Liver (tissue), 8 donors: ENCODE measurements at regions not wholly inside any gene's neighbourhood (a gene's known extent, or its start where the extent isn't known, plus 50 kb on each side); places are given as distances from the start of the nearest gene placed in this dataset.

Experiments
- DNase-seq: peaks from one replicate; pipeline ENCODE4 v3.0.0-alpha.2; 2017; ENCODE audit warnings: low spot score
- H3K27ac ChIP-seq, 2 donors: one replicate each; pipeline ENCODE4 v1.7.0; 2013; ENCODE audit warnings: inconsistent platforms in 2 of 2, low read length in 2 of 2, control low read depth in 1 of 2, low read depth in 1 of 2, mild to moderate bottlenecking in 1 of 2
- H3K27me3 ChIP-seq, 4 donors: one replicate each; pipeline versions ENCODE4 v1.6.1 to v1.7.0; 2013; ENCODE audit warnings: low read length in 3 of 4, inconsistent platforms in 1 of 4, mild to moderate bottlenecking in 1 of 4, moderate library complexity in 1 of 4; ENCODE audit not compliant: control insufficient read depth in 4 of 4, insufficient read depth in 4 of 4
- H3K36me3 ChIP-seq, 4 donors: one replicate each; pipeline versions ENCODE4 v1.6.1 to v1.7.0; 2013; ENCODE audit warnings: low read length in 3 of 4, mild to moderate bottlenecking in 3 of 4, low read depth in 1 of 4, moderate library complexity in 1 of 4; ENCODE audit not compliant: control insufficient read depth in 4 of 4, insufficient read depth in 3 of 4
- H3K4me1 ChIP-seq, 4 donors: one replicate each; pipeline versions ENCODE4 v1.6.1 to v1.7.0; 2013; ENCODE audit warnings: low read length in 3 of 4, mild to moderate bottlenecking in 3 of 4, moderate library complexity in 1 of 4; ENCODE audit not compliant: control insufficient read depth in 4 of 4, insufficient read depth in 4 of 4
- H3K4me3 ChIP-seq, 3 donors: one replicate each; pipeline versions ENCODE4 v1.6.1 to v1.7.0; 2013; ENCODE audit warnings: low read length in 3 of 3, control low read depth in 1 of 3, low read depth in 1 of 3, mild to moderate bottlenecking in 1 of 3
- H3K9ac ChIP-seq, 2 donors: one replicate each; pipeline ENCODE4 v1.7.0; 2013; ENCODE audit warnings: low read length in 2 of 2, mild to moderate bottlenecking in 2 of 2, moderate library complexity in 2 of 2, control low read depth in 1 of 2, low read depth in 1 of 2
- H3K9me3 ChIP-seq, 4 donors: one replicate each; pipeline versions ENCODE4 v1.6.1 to v1.7.0; 2013; ENCODE audit warnings: low read length in 3 of 4; ENCODE audit not compliant: control insufficient read depth in 4 of 4
- ATF3 ChIP-seq: IDR thresholded peaks from 2 replicates; pipeline ENCODE4 v1.6.1; 2016; ENCODE audit warnings: antibody characterized with exemption
- CTCF ChIP-seq: fragments of 150-350 bp; IDR thresholded peaks from 2 replicates; pipeline ENCODE4 v1.5.1; 2017; ENCODE audit warnings: improper control_type of control experiment, low read depth, low read length; ENCODE audit not compliant: missing input control
- EGR1 ChIP-seq, 2 donors: IDR thresholded peaks; 2 replicates each; pipeline ENCODE4 v1.6.1; 2016 to 2018; ENCODE audit warnings: antibody characterized with exemption in 2 of 2, low read depth in 2 of 2
- FOXA1 ChIP-seq: IDR thresholded peaks from 2 replicates; pipeline ENCODE4 v1.6.1; 2016; ENCODE audit warnings: antibody characterized with exemption
- FOXA2 ChIP-seq: IDR thresholded peaks from 2 replicates; pipeline ENCODE4 v1.6.1; 2016; ENCODE audit warnings: antibody characterized with exemption
- GABPA ChIP-seq, 2 donors: IDR thresholded peaks in 1 of 2; conservative IDR thresholded peaks in 1 of 2; 2 replicates each; pipeline ENCODE4 v1.6.1; 2016; ENCODE audit warnings: antibody characterized with exemption in 2 of 2, mild to moderate bottlenecking in 1 of 2, moderate library complexity in 1 of 2
- JUND ChIP-seq, 2 donors: IDR thresholded peaks; 2 replicates each; pipeline ENCODE4 v1.6.1; 2016; ENCODE audit warnings: antibody characterized with exemption in 2 of 2
- NR2F2 ChIP-seq: IDR thresholded peaks from 2 replicates; pipeline ENCODE4 v1.6.1; 2016; ENCODE audit warnings: antibody characterized with exemption
- RAD21 ChIP-seq, 2 donors: IDR thresholded peaks; 2 replicates each; pipeline ENCODE4 v1.6.1; 2016; ENCODE audit warnings: antibody characterized with exemption in 2 of 2, mild to moderate bottlenecking in 2 of 2
- RXRA ChIP-seq, 2 donors: IDR thresholded peaks; 2 replicates each; pipeline ENCODE4 v1.6.1; 2017 to 2018; ENCODE audit warnings: antibody characterized with exemption in 2 of 2, mild to moderate bottlenecking in 1 of 2
- SP1 ChIP-seq: IDR thresholded peaks from 2 replicates; pipeline ENCODE4 v1.6.1; 2018; ENCODE audit warnings: antibody characterized with exemption, mild to moderate bottlenecking
- TAF1 ChIP-seq: conservative IDR thresholded peaks from 2 replicates; pipeline ENCODE4 v1.6.1; 2016; ENCODE audit warnings: antibody characterized with exemption, mild to moderate bottlenecking
- YY1 ChIP-seq: IDR thresholded peaks from 2 replicates; pipeline ENCODE4 v1.6.1; 2016; ENCODE audit warnings: antibody characterized with exemption, mild to moderate bottlenecking
- ZBTB33 ChIP-seq: IDR thresholded peaks from 2 replicates; pipeline ENCODE4 v1.6.1; 2016; ENCODE audit warnings: antibody characterized with exemption
- WGBS: extraction: QIAGEN DNeasy Blood & Tissue Kit; methylation state at CpG from one replicate; pipeline ENCODE4 v1.1.7; 2013; 5-methylcytosine and 5-hydroxymethylcytosine counted together
- TF ChIP-seq, protein P1 (sequence below): IDR thresholded peaks from 2 replicates; pipeline ENCODE4 v1.6.1; 2016; ENCODE audit warnings: antibody characterized with exemption, mild to moderate bottlenecking
- donor health status: healthy.
- donor health status: healthy.
- donor health status: healthy.
- donor health status: healthy.
- donor health status: healthy.

- DNase-seq: no peak
- Histone ChIP-seq H3K27ac (no peak overlapping the region), H3K4me1 (no peaks in the 10 kb centered on the region), H3K36me3 (no peaks in the 10 kb centered on the region), H3K27me3 (no peaks in the 10 kb centered on the region), H3K9ac (no peak overlapping the region), H3K4me3 (no peak overlapping the region), H3K9me3 (no peaks in the 10 kb centered on the region)
- TF ChIP-seq JUND (IDR thresholded peaks at IDR 0.05) (no peak), CTCF (no peak), FOXA2 (no peak), RXRA (IDR thresholded peaks at IDR 0.05) (no peak), TAF1 (no peak), ATF3 (no peak), NR2F2 (no peak), YY1 (no peak)
- WGBS: 81% methylated on average over 1 of the region's 1 CpG
Observed at GRCh38 chr16:51716195-51716594, 565.1 kb upstream of the SALL1 start.

GRCh38 chr16:51713502-51713901 is 562.4 kb upstream of the SALL1 start:
- TF ChIP-seq SP1: no peak
- no peak for TF ChIP-seq TAF1
- no peak for TF ChIP-seq NR2F2
- TF ChIP-seq ZBTB33: no peak
- TF ChIP-seq GABPA (IDR thresholded peaks at IDR 0.05 in 1 of 2, conservative IDR thresholded peaks at IDR 0.05 in 1 of 2): no peak
- TF ChIP-seq FOXA2: no peak
- no peak for TF ChIP-seq RAD21 (IDR thresholded peaks at IDR 0.05)
- TF ChIP-seq JUND (IDR thresholded peaks at IDR 0.05): no peak
- TF ChIP-seq RXRA (IDR thresholded peaks at IDR 0.05): no peak
- no peak for TF ChIP-seq EGR1 (IDR thresholded peaks at IDR 0.05; ENCODE audit: low read depth in 2 of 2)
- WGBS: 94% methylated on average over 2 of the region's 2 CpGs
- no peak for DNase-seq
- Histone ChIP-seq H3K36me3 (no peaks in the 10 kb centered on the region), H3K27me3 (no peaks in the 10 kb centered on the region), H3K9ac (no peak overlapping the region), H3K27ac (no peak overlapping the region), H3K9me3 (no peaks in the 10 kb centered on the region), H3K4me3 (no peak overlapping the region), H3K4me1 (no peaks in the 10 kb centered on the region)

GRCh38 chr16:51710905-51711563 is 560.0 kb upstream of the SALL1 start:
- Histone ChIP-seq H3K9me3 (no peaks in the 10 kb centered on the region), H3K9ac (no peak overlapping the region), H3K4me3 (no peak overlapping the region), H3K36me3 (no peaks in the 10 kb centered on the region), H3K27me3 (no peaks in the 10 kb centered on the region), H3K27ac (no peak overlapping the region), H3K4me1 (no peaks in the 10 kb centered on the region)
- no peak for DNase-seq
- no peak for TF ChIP-seq NR2F2
- TF ChIP-seq, protein P1, sequence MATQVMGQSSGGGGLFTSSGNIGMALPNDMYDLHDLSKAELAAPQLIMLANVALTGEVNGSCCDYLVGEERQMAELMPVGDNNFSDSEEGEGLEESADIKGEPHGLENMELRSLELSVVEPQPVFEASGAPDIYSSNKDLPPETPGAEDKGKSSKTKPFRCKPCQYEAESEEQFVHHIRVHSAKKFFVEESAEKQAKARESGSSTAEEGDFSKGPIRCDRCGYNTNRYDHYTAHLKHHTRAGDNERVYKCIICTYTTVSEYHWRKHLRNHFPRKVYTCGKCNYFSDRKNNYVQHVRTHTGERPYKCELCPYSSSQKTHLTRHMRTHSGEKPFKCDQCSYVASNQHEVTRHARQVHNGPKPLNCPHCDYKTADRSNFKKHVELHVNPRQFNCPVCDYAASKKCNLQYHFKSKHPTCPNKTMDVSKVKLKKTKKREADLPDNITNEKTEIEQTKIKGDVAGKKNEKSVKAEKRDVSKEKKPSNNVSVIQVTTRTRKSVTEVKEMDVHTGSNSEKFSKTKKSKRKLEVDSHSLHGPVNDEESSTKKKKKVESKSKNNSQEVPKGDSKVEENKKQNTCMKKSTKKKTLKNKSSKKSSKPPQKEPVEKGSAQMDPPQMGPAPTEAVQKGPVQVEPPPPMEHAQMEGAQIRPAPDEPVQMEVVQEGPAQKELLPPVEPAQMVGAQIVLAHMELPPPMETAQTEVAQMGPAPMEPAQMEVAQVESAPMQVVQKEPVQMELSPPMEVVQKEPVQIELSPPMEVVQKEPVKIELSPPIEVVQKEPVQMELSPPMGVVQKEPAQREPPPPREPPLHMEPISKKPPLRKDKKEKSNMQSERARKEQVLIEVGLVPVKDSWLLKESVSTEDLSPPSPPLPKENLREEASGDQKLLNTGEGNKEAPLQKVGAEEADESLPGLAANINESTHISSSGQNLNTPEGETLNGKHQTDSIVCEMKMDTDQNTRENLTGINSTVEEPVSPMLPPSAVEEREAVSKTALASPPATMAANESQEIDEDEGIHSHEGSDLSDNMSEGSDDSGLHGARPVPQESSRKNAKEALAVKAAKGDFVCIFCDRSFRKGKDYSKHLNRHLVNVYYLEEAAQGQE: no peak
- no peak for TF ChIP-seq JUND (IDR thresholded peaks at IDR 0.05)
- TF ChIP-seq FOXA1: no peak
- no peak for TF ChIP-seq CTCF
- no peak for TF ChIP-seq SP1
- no peak for TF ChIP-seq GABPA (IDR thresholded peaks at IDR 0.05 in 1 of 2, conservative IDR thresholded peaks at IDR 0.05 in 1 of 2)
- no peak for TF ChIP-seq TAF1
- no peak for TF ChIP-seq FOXA2
- no peak for TF ChIP-seq RXRA (IDR thresholded peaks at IDR 0.05)
- no peak for TF ChIP-seq YY1
- WGBS: 88% methylated on average over 2 of the region's 2 CpGs
